Prostate gland (tissue), 2 donors: ENCODE measurements at regions not wholly inside any gene's neighbourhood (a gene's known extent, or its start where the extent isn't known, plus 50 kb on each side); places are given as distances from the start of the nearest gene placed in this dataset.

Experiments used
- DNase-seq: peaks from one replicate; pipeline ENCODE4 v3.0.0-alpha.2; 2019; ENCODE audit warnings: low spot score
- H3K27ac ChIP-seq, 2 donors: fragments of 200-600 bp; sonication (generic); 2 replicates each; pipeline ENCODE4 v1.5.1; 2017 to 2019
- H3K27me3 ChIP-seq: fragments of 200-600 bp; sonication (generic); replicated peaks from 2 replicates; pipeline ENCODE4 v1.5.1; 2019; ENCODE audit not compliant: insufficient read depth
- H3K36me3 ChIP-seq, 2 donors: fragments of 200-600 bp; sonication (generic); 1 replicate in 1 of 2; 2 replicates in 1 of 2; pipeline versions ENCODE4 v1.5.1 to v1.8.1; 2017 to 2019
- H3K4me1 ChIP-seq: fragments of 200-600 bp; sonication (generic); replicated peaks from 2 replicates; pipeline ENCODE4 v1.5.1; 2019
- H3K4me3 ChIP-seq, 2 donors: fragments of 200-600 bp; sonication (generic); 2 replicates each; pipeline ENCODE4 v1.5.1; 2017 to 2019
- H3K9me3 ChIP-seq: fragments of 200-600 bp; sonication (generic); 2 replicates; pipeline ENCODE4 v1.5.1; 2017
- CTCF ChIP-seq, 4 experiments: fragments of 200-600 bp in 2 of 4; fragments of 450-650 bp in 2 of 4; sonication (generic) in 2 of 4; IDR thresholded peaks; 1 replicate in 3 of 4; 2 replicates in 1 of 4; pipeline ENCODE4 v1.5.1; 2016 to 2019; ENCODE audit warnings: antibody characterized with exemption in 4 of 4, mild to moderate bottlenecking in 2 of 4, moderate library complexity in 2 of 4
- POLR2A ChIP-seq: fragments of 450-650 bp; IDR thresholded peaks from one replicate; pipeline ENCODE4 v1.6.1; 2016; ENCODE audit warnings: antibody characterized with exemption, mild to moderate bottlenecking
- POLR2AphosphoS5 ChIP-seq: sonication (generic); formaldehyde crosslinking; IDR thresholded peaks from one replicate; pipeline ENCODE4 v1.6.1; 2017; ENCODE audit warnings: antibody characterized with exemption
- WGBS: methylation state at CpG from one replicate; pipeline ENCODE4 v1.1.5; 2018; 5-methylcytosine and 5-hydroxymethylcytosine counted together
- intact Hi-C: fragments of 100-400 bp; cut with DNase I; formaldehyde crosslinking; loops from one replicate; pipeline ENCODE4 v1.14.2; 2022

- intact Hi-C loops: no loop called here
- Histone ChIP-seq H3K36me3 (no peaks in the 10 kb centered on the region), H3K4me3 (no peak overlapping the region), H3K27me3 (no peaks in the 10 kb centered on the region), H3K9me3 (no peaks in the 10 kb centered on the region), H3K27ac (no peak overlapping the region), H3K4me1 (no peaks in the 10 kb centered on the region)
- TF ChIP-seq CTCF (IDR thresholded peaks at IDR 0.05): no peak
- no peak for TF ChIP-seq POLR2AphosphoS5
- TF ChIP-seq POLR2A: no peak
- WGBS: 85% methylated on average over 1 of the region's 1 CpG
- no peak for DNase-seq
These were observed 693.3 kb upstream of the WWC1 start for GRCh38 chr5:167598166-167598565.

GRCh38 chr5:167602067-167602466, 689.4 kb upstream of the WWC1 start:
- H3K4me3 ChIP-seq: no peak overlapping the region
- H3K9me3 ChIP-seq: no peaks in the 10 kb centered on the region
- no peak for DNase-seq
- TF ChIP-seq CTCF (IDR thresholded peaks at IDR 0.05) (no peak), POLR2AphosphoS5 (no peak), POLR2A (no peak)
- H3K4me1 ChIP-seq: no peaks in the 10 kb centered on the region
- no peaks in the 10 kb centered on the region for H3K27me3 ChIP-seq
- no peaks in the 10 kb centered on the region for H3K36me3 ChIP-seq
- 64% methylated on average over 9 of the region's 9 CpGs for whole genome bisulfite sequencing
- intact Hi-C loops: no loop called here
- H3K27ac ChIP-seq: no peak overlapping the region

GRCh38 chr5:167603135-167603534, 688.3 kb upstream of the WWC1 start:
- H3K27ac ChIP-seq: no peak overlapping the region
- H3K4me1 ChIP-seq: no peaks in the 10 kb centered on the region
- TF ChIP-seq POLR2AphosphoS5 (no peak), POLR2A (no peak), CTCF (IDR thresholded peaks at IDR 0.05) (no peak)
- 79% methylated on average over 4 of the region's 4 CpGs for WGBS
- intact Hi-C loops: no loop called here
- DNase-seq: no peak
- H3K9me3 ChIP-seq: no peaks in the 10 kb centered on the region
- H3K4me3 ChIP-seq: no peak overlapping the region
- no peaks in the 10 kb centered on the region for H3K36me3 ChIP-seq
- H3K27me3 ChIP-seq: no peaks in the 10 kb centered on the region

- H3K36me3 ChIP-seq: no peaks in the 10 kb centered on the region
- H3K4me3 ChIP-seq: no peak overlapping the region
- DNase-seq: no peak
- H3K4me1 ChIP-seq: no peaks in the 10 kb centered on the region
- intact Hi-C loops: no loop called here
- H3K9me3 ChIP-seq: no peaks in the 10 kb centered on the region
- no peak overlapping the region for H3K27ac ChIP-seq
- TF ChIP-seq POLR2A (no peak), CTCF (IDR thresholded peaks at IDR 0.05) (no peak), POLR2AphosphoS5 (no peak)
- WGBS: 86% methylated on average over 13 of the region's 13 CpGs
- H3K27me3 ChIP-seq: no peaks in the 10 kb centered on the region
These were observed 682.8 kb upstream of the WWC1 start for GRCh38 chr5:167608390-167609272.
